Kidney tubule cell (primary cell): ENCODE measurements at regions not wholly inside any gene's neighbourhood (a gene's known extent, or its start where the extent isn't known, plus 50 kb on each side); places are given as distances from the start of the nearest gene placed in this dataset.

Experiments
- DNase-seq: peaks from one replicate; pipeline ENCODE4 v3.0.0-alpha.2; 2018; ENCODE audit warnings: low spot score

DNA sequence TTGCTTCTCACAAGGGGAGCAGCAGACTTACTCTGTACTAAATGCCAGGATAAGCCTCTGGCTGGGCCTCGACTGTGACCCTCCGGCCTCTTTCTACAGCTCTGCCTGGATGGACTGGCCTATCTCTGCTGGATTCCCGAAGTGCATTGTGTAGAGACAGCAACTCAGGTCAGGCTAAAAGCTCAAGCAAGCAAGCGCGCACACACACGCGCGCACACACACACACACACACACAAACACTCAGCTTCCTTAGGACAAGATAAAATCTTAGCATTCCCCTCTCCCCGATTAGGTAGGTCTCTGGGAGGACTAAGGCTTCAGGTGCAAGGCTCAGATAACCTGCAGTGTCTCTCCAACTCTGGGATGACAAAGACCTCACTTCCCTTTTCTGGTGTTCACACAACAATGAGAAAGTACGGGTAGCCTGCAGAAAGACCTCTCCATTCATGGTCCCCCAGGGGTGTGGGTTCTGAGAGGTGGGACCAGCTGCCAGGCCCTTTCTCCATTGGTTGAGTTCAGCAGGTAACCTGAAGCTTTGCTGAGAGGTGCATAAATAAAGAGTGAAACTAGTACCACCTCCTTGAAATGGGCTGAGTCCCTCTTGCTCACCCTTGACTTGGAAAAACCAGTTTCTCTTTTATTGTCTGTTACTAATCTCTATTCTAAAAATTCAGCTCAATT is 155.1 kb upstream of the CAMK1G start:
- DNase-seq: peak; percentile 66

DNA sequence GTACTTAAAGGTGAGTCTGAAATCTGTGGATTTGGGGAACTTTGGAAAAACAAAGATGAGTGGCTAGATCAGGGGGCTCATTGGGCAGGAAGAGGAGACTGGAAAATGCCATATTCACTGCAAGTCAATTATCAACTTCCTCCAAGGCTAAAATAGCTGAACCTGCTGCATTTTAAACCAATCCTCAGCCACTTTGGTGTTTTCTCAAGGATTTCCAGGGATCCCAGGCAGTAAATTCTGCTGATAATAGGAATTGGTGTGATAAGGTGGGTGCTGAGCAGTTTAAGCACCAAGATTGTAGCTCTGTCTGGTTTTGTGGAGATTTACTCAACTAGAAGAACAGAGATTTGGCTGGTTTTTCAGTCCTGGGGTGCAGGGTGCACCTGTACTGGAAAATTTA is 153.9 kb upstream of the CAMK1G start:
- no peak for DNase-seq

DNA sequence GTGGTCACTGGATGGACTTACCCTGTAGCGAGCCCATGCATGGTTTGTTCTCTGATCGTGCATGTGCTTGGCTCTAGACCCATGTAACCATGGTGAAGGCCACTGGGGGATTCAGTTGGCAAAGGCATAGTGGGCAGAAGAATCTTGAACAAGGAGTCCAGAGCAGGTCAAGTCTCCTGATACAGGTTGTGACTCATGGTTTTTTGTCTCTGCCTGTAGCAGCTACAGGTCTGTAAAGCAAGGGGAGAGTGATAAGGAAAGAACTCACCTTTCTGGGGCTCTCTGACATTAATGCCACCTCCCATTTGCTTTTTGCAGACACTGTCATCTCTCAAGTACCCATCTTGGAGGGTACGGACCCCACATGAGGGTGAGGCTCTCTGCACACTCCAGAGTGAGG is 153.4 kb upstream of the CAMK1G start:
- DNase-seq: peak; percentile 42

DNA sequence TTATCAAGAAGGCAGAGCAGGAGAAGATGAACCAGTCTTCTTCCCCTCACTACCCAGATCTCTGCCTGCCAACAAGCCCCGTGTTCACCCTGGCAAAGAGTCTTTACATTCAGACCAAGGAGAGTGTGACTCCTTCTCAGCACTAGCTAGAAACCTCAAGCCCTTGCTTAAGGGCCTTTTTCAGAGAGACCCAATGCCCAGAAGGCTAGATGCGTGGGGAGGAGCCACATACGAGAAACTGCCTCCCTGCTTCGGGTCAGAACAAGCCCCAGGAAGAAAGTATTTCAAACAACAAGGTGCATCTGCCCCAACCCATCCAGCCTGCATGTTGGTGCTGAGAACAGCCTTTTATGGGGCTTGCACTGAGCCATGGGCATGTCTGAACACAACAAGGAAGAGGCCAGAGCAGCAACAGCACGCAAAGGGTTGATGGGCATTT is 152.7 kb upstream of the CAMK1G start:
- DNase-seq: no peak

DNA sequence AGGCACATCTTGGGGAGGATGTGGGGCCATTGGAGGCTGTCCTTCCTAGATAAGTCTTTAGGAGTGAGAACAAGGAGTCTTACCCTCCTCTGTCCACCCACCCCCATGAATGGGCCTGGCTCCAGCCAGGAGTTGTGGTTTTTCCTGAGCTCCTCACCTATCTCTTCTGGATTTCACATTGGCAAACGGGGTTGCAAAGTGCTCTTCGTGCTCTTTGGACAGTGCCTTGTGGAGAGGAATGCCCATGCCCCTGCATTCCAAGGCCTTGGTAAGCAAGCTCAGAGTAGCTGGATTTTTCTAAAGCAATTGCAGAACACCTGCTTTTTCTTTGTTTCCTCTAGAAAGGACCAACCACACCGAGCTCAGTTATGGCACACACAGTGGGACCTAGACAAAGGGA is 152.1 kb upstream of the CAMK1G start:
- no peak for DNase-seq

DNA sequence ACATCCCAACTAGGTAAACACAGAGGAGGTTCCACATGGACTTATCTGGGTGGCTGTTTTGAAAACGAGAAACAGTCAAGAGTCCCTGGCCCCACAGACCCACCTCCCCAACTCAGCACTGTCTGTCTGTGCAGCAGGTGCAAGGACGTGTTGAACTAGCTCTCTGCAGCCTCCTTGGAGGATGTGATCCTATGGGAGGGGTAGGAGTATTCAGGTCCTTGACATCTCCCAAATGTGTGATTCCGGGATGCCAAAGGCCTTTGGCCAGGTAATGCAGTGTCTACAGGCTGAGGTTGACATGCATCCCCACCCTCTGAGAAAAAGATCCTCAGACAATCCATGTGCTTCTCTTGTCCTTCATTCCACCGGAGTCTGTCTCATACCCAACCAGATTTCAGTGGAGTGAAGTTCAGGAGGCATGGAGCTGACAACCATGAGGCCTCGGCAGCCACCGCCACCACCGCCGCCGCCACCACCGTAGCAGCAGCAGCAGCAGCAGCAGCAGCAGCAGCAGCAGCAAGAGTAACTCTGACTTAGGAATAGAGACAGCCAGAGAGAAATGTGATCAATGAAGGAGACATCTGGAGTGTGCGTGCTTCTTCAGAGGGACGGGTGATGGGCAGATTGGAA is 151.6 kb upstream of the CAMK1G start:
- no peak for DNase-seq

DNA sequence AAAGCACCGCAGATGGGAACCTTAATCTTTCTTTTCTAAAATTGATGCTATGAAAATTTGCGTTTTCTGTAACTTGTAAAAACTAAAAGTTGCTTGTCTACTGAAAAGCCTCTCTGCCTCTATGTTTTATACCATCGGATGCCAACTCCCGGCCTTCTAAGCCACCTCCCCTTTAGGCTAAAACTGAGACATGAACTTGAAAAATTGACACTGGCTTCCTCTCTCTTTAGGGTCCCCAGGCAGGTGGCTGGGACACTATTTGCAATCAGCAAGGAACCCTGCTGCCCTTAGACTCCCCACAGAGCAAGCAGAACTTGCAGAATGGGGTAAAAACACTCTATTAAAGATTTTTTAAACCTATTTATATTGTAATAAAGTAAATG is 151.1 kb upstream of the CAMK1G start:
- no peak for DNase-seq

DNA sequence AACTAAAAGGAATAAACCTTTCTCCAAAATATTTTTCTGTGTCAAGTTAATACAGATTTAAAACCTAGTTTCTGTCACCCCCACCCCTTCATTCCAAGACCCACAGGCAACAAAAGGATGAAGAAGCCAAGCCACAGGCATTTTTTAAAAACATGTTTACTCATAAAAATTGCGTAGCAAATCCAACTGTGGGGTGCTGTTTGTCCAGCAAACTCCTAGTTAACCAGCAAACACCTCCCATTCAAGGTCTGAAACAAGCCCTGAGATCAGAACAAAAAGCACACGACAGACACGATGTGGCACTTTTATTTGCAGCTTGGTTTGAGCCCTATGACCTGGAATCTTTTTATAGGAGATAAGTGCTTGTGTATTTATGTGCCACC is 149.9 kb upstream of the CAMK1G start:
- DNase-seq: peak; percentile 32

DNA sequence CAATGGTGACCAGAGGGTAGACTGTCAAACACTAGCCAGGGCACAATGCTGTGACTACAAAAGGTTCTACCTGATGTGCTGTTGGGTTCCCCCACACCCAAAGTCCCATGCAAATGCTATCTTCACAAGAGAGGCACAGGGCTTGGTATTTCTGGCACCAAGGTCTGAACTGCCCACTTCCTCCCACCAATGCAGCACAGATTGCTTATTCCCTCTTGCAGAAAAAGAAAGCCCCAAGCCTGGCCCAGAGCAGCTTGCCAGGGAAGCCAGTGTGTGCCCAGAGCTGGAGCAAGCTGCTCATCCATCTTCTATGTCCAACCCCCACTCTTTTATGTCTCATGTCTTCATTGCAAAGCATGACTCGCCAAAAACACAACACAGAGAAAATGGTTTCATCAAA is 149.4 kb upstream of the CAMK1G start:
- peak; percentile 57 for DNase-seq

DNA sequence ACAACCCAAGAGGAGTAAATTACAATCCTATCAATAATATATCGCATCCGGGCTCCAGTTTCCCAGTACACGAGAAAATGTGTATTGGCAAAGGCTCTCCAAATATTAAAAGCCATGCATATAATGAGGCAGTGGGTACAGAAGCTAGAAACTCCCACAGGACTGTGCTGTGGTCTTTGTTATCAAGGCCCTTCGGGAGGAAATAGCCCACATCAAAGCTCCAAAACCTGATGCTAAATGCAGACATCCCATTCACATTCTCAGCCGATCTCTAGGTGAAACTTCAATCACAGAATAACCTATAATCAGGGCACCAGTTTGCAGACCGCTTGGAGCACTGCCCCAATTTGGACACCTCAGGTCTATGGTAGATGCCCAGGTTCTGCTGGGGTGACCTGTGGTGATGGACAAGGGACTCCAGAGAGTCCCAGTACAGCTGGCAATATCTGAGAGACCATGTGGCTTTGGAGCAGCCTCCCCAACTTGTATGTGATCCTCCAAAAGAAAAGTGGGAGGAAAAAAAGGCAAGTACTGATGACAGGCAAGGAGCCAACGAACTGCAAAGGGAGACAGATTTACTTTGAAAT is 148.8 kb upstream of the CAMK1G start:
- DNase-seq: no peak

DNA sequence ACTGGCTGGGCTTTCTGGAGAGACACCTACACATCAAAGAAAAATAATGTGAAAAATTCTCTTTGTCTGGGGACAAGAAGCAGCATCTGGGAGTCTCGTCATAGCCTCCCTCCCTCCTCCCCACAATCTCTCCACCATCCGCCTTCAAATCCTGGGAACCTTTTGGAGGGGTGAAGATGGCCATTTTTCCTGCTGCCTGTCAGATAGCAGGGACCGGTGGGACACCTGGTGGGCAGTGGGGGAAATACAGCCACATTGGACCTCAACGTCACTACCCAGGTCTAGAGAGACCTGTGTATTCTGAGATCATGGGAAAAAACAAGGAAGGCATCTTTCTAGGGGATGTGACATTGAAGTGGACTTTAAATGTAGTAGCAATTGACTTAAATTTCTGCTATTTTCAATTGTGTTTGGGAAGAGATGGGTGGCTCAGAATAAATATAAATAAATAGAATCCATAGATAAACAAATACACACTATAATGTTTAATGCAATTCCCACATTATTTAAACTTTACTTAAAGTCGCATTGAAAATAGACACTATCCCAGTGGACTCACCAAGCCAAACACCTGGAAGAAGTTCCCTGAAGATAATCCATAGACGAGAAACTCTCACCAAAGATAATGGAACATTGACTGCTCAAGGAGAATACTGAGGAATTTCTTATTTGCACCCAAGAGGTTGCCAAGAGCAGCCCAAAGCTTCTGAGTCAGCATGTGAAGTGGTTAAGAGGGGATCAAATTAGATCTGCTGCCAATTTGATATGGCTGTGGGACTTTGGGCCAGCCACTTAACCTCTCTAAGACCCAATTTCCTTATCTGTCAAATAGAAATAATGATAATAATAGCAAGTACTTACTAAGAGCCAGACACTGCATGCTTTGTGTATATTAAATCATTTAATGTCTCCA is 147.6 kb upstream of the CAMK1G start:
- peak; percentile 90 for DNase-seq

DNA sequence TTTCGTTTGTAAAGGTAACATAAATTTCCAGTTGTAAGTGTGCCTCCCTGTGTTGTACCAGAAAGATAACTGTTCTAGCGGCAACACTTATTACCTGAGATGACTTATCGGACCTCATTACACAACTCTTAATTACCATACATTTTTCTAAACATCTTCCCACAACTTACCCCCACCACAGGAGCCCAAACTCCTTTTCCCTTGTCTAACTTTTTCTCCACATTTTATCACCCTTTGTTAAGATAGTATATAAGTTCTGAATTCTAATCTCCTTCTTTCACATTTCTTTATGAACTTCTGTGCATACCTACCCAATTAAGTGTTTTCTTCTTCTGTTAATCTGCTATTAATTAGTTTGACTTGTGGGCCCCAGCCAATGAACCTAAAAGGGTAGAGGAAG is 143.7 kb upstream of the CAMK1G start:
- DNase-seq: no peak

DNA sequence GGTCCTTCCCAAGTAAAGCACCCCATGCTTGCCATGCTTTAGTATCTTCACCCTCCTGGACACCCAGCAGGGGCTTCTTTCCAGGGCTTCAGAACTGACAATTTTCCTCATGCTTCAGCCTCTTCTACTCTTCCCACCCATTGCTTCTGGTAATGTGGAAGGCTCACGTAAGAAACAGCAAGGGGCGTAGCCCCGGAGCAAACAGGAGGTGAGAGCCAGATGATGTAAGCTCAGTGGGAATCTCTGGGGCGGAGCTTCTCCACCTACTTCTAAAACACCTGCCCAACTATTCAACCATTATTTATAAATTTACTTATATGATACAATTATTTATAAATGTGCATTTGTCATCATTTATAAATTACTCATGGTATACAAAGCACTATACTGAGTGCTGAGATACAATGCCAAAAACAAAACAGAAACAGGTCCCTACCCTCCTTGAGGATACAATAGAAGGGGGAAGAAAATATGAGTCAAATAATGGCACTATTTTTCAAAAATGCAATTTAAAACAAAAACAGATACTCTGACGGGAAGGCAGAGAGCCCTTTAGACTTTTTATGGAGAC is 140.1 kb upstream of the CAMK1G start:
- DNase-seq: no peak

DNA sequence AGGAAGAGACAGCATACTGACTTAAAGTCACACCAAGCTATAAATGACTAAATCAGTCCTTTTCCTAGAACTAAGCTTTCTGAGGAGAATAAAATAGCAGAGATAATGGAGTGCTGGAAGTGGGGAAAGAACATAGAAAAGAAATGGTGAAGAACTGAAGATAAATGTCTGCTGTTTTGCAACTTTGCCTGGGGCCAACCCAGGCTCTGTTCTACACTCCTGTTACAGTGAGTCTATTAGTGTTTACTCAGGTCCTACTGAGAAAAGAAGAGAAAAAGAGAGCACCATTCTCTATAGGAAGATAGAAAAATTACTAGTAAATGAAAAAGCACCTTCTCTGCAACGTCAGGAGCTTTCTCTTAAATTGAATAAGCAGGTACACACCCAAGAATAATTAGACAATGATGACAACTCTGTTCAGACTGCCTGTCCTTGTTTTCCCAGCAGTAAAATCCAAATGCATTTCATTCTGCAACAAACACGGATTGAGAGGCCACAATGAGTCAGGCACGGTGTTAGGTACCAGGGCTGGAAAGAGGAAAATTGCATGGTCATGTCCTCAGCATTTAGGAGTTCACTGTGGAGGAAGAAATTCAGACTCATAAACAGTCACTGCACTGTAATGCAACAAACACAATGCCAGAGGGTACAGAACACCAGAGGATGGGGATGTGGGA is 139.4 kb upstream of the CAMK1G start:
- no peak for DNase-seq

DNA sequence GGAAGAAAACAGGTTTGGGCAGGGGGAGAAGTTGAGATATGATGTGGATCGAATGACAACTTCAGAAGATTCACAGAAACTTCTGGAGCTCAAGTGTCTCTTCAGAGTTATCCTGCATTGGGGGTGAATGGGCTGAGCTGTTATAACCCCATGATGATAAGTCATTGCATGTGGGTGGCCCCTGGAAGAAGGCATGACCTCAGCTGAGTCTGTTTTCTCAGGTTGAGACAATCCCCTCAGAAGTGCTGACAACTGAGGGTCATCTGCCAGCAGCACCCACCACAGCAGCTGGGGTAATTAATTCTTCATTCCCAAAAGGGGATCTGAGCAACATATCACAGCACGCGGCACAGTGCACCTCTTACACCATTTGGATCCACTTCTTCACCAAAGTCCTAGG is 138.6 kb upstream of the CAMK1G start:
- no peak for DNase-seq

DNA sequence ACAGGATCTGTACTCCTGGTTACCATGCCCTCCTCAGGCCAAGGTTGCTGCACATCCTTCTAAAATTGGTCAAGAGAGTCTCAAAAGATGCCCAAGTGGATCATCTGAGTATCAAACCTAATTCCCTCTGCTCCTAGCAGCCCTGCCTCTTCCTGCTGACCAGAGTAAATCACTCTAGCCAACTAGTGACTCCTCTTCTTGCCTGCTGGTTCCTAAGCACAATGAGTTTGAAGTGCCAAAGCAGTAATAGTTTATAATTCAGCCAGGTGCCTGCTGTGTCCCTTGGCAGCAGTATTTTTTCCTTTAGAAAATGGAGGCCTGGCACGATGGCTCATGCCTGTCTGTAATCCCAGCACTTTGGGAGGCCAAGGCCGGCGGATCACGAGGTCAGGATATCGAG is 137.9 kb upstream of the CAMK1G start:
- no peak for DNase-seq

DNA sequence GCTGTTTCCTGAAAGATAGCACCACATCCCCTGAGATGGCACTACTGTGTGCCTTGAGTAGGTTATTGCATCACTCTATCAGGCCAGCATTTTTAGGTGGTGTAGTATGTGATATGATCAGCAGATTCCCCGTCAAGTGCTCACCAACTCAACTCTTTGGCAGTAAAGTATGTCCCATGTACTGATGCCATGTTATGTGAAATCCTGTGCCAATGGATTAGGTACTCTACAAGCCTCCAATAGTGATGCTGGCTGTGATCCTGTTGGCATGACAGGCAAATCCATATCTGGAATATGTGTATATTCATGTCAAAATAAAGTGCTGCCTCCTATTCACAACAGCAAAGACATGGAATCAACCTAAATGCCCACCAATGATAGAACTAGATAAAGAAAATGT is 137.2 kb upstream of the CAMK1G start:
- DNase-seq: no peak

DNA sequence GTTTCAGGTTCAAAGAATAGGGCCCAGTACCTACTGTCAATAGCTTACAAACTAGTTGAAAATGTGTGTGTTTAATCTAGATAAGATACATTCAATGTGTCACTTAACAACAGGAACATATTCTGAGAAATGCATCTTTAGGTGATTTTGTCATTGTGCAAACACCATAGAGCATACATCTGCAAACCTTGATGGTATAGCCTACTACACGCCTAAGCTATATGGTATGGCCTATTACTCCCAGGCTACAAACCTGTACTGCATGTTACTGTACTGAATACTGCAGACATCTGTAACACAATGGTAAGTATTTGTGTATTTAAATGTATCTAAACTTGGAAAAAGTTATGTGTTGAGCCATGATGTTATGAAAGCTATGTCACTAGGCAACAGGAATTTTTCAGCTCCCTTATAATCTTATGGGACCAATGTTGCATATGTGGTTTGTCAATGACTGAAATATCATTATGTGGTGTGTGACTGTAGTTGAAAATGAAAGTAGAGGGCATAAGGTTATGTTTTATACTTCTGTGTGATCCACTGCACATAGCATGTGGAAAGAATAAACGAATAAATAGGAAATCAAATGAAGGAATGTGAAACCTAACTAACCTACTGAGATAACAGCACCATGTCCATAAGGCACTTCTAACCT is 129.0 kb upstream of the CAMK1G start:
- no peak for DNase-seq

DNA sequence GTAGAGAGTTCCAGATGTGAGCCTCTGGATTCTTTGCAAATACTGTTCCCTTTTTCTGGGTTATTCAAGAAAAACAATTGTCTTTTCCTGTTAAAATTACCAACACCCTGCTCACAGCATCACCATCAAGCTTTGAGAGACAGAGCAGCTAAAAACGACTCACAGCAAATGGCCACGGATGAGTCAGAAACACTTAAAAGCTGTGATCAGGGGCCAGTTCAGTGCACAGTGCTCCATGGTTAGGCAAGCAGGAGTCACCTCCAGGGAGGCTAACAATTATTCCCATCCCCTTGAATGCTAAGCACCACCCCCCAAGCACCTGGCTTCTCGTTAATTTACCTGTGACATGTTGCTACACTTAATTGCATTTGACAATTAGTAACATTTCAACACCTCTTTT is 128.4 kb upstream of the CAMK1G start:
- DNase-seq: peak; percentile 78

DNA sequence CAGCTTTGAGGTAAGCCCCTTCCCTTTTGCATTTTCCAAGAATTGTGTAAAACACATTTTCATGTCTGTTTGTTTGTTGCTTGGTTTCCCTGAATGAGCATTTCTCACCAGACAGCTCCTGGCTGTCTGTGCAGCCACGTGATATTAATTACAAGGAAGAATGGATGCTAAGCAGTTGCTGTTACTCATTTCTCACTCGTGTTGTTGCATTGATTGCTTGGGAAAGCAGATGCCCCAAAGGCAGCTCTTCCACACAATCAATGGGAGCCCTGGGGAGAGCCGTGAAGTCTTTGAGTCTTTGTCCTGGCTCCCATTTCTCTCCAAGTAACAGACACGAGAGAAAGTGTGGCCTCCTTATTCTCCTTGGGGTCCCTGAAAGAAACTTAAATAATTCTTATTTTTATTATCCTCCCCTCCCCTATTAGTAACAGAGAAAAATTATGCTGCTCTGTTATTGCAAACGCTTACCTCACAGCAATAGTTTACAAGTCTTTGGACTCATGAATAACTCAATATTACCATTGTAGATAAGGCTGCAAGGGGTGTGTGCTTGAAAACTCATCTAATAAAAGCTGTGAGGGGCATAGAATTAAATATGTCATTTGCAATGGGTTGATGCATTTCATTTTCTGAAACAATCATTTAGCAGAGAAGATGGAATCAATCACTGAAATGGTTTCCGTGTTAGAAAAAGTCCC is 127.7 kb upstream of the CAMK1G start:
- no peak for DNase-seq

DNA sequence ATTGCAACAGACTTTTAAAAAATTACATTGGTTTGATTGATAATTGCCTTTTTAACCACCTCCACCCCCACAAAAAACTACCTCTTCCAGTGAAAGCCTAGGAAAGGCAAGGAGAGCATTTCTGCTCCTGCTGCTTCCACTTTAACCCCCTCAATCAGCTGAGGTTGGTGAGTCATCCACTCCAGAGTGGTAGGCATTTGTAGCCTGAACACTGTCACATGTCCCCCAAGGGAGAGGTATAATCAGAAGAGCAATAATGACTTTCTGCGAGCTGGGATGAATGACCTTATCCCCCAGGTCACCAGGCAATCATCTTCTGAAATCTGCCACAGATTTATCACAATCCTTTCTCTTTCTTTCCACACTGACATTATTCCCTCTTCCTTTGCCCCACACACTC is 126.6 kb upstream of the CAMK1G start:
- DNase-seq: peak; percentile 52
